CD14-positive monocyte (primary cell): ENCODE measurements at regions not wholly inside any gene's neighbourhood (a gene's known extent, or its start where the extent isn't known, plus 50 kb on each side); places are given as distances from the start of the nearest gene placed in this dataset.

Experiments used
- DNase-seq, 3 donors: peaks; one replicate each; pipeline ENCODE4 v3.0.0-alpha.2; 2011 to 2022
- H2AFZ ChIP-seq: 2 replicates; pipeline ENCODE4 v1.6.0; 2012; ENCODE audit warnings: mild to moderate bottlenecking, low read depth, low read length, inconsistent platforms; ENCODE audit not compliant: insufficient read depth, poor library complexity, severe bottlenecking
- H3K27ac ChIP-seq, 2 donors: 1 replicate in 1 of 2; 2 replicates in 1 of 2; pipeline ENCODE4 v1.5.1; 2012 to 2013; ENCODE audit warnings: low read length in 2 of 2, control low read depth in 1 of 2, inconsistent platforms in 1 of 2, low read depth in 1 of 2, mild to moderate bottlenecking in 1 of 2
- H3K27me3 ChIP-seq, 2 donors: one replicate each; pipeline versions ENCODE4 v1.6.0 to v1.6.1; 2011 to 2013; ENCODE audit warnings: low read length in 2 of 2; ENCODE audit not compliant: control insufficient read depth in 2 of 2, insufficient read depth in 2 of 2
- H3K36me3 ChIP-seq, 2 donors: replicated peaks in 1 of 2; 1 replicate in 1 of 2; 2 replicates in 1 of 2; pipeline versions ENCODE4 v1.5.1 to v1.6.1; 2012 to 2013; ENCODE audit warnings: low read length in 2 of 2, control low read depth in 1 of 2, inconsistent platforms in 1 of 2, mild to moderate bottlenecking in 1 of 2; ENCODE audit not compliant: insufficient read depth in 2 of 2, control insufficient read depth in 1 of 2
- H3K4me1 ChIP-seq, 2 donors: 1 replicate in 1 of 2; 2 replicates in 1 of 2; pipeline versions ENCODE4 v1.5.1 to v1.6.1; 2012 to 2013; ENCODE audit warnings: low read length in 2 of 2, control low read depth in 1 of 2, inconsistent platforms in 1 of 2, mild to moderate bottlenecking in 1 of 2, moderate library complexity in 1 of 2; ENCODE audit not compliant: insufficient read depth in 2 of 2, control insufficient read depth in 1 of 2
- H3K4me2 ChIP-seq: replicated peaks from 2 replicates; pipeline ENCODE3; 2012; ENCODE audit warnings: low read length, moderate library complexity, mild to moderate bottlenecking; ENCODE audit not compliant: poor library complexity, severe bottlenecking; ENCODE audit errors: extremely low read depth
- H3K4me3 ChIP-seq, 3 experiments: fragments of 200-600 bp in 1 of 3; sonication (generic) in 1 of 3; replicated peaks in 1 of 3; 1 replicate in 2 of 3; 2 replicates in 1 of 3; pipeline ENCODE4 v1.5.1; 2011 to 2013; ENCODE audit warnings: low read length in 3 of 3, mild to moderate bottlenecking in 3 of 3, control low read depth in 2 of 3, low read depth in 2 of 3, inconsistent platforms in 1 of 3, moderate library complexity in 1 of 3
- H3K79me2 ChIP-seq: 2 replicates; pipeline ENCODE4 v1.6.0; 2012; ENCODE audit warnings: mild to moderate bottlenecking, control low read depth, inconsistent platforms, low read length, moderate library complexity; ENCODE audit not compliant: insufficient read depth
- H3K9ac ChIP-seq: 2 replicates; pipeline ENCODE4 v1.6.0; 2017; ENCODE audit warnings: low read length, mild to moderate bottlenecking; ENCODE audit not compliant: insufficient read depth, poor library complexity, severe bottlenecking
- H3K9me3 ChIP-seq, 2 donors: replicated peaks in 1 of 2; 1 replicate in 1 of 2; 2 replicates in 1 of 2; pipeline versions ENCODE4 v1.5.1 to v1.6.1; 2012 to 2013; ENCODE audit warnings: low read length in 2 of 2, control low read depth in 1 of 2; ENCODE audit not compliant: control insufficient read depth in 1 of 2, insufficient read depth in 1 of 2
- H4K20me1 ChIP-seq: 2 replicates; pipeline ENCODE4 v1.6.0; 2012; ENCODE audit warnings: mild to moderate bottlenecking, low read length, control low read depth, moderate library complexity; ENCODE audit not compliant: insufficient read depth
- H3K27ac Mint-ChIP-seq, 7 donors: one replicate each; pipeline ENCODE4 v1.8.0; 2020; ENCODE audit warnings: mild to moderate bottlenecking in 7 of 7, mixed read lengths in 7 of 7, moderate library complexity in 6 of 7, inconsistent platforms in 2 of 7
- H3K27me3 Mint-ChIP-seq, 3 donors: one replicate each; pipeline ENCODE4 v1.8.0; 2021 to 2022; ENCODE audit warnings: low read depth in 3 of 3, mild to moderate bottlenecking in 3 of 3, mixed read lengths in 3 of 3, moderate library complexity in 3 of 3, inconsistent platforms in 1 of 3
- H3K36me3 Mint-ChIP-seq, 2 donors: one replicate each; pipeline ENCODE4 v1.8.0; 2020; ENCODE audit warnings: mixed read lengths in 2 of 2, inconsistent platforms in 1 of 2, mild to moderate bottlenecking in 1 of 2
- H3K4me1 Mint-ChIP-seq: one replicate; pipeline ENCODE4 v1.8.0; 2020; ENCODE audit warnings: mild to moderate bottlenecking, mixed read lengths
- H3K4me3 Mint-ChIP-seq, 2 donors: one replicate each; pipeline ENCODE4 v1.8.0; 2020; ENCODE audit warnings: mild to moderate bottlenecking in 2 of 2, mixed read lengths in 2 of 2, moderate library complexity in 1 of 2
- H3K9me3 Mint-ChIP-seq, 7 donors: one replicate each; pipeline ENCODE4 v1.8.0; 2020 to 2022; ENCODE audit warnings: mixed read lengths in 7 of 7, mild to moderate bottlenecking in 6 of 7, moderate library complexity in 6 of 7, inconsistent platforms in 2 of 7
- WGBS: methylation state at CpG from one replicate; pipeline ENCODE4 v1.1.5; 2013; ENCODE audit warnings: missing lambda C conversion rate; ENCODE audit not compliant: insufficient coverage; 5-methylcytosine and 5-hydroxymethylcytosine counted together
- intact Hi-C, 2 donors: fragments of 100-400 bp; cut with micrococcal nuclease; formaldehyde crosslinking; loops; one replicate each; pipeline versions ENCODE4 v1.15.0 to v1.15.1; 2023
- TF ChIP-seq, protein P1 (sequence below): fragments of 200-600 bp; IDR thresholded peaks from one replicate; pipeline ENCODE4 v1.8.0; 2022; ENCODE audit warnings: antibody characterized with exemption, mild to moderate bottlenecking

DNA sequence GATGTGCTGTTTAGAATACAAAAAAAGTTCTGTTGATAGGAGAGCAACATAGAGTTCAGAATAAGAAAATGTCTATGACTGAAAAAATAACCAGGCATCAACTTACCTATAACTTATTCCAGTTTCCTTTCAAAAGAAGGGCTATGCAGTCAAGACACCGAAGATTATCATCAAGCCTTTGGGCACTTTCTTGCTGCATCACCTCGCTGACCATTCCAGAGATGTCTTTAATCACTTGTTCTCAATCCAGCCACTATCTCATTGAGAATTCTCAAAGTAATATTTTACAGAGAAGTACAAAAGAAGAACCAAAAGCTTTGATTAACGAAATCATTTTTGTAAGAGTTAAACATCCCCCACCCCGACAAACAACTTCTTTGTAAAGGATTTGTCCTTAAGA is 198.3 kb upstream of the P2RY1 start:
- intact Hi-C loops = no loop called here
- peaks cover 0 to 2% (median 2%) of the 10 kb centered on the region in 3 donors for H3K27me3 Mint-ChIP-seq
- Histone ChIP-seq H2AFZ (no peak overlapping the region), H3K27ac (no peak overlapping the region), H3K4me2 (no peak overlapping the region), H3K9me3 (no peaks in the 10 kb centered on the region), H3K4me1 (no peaks in the 10 kb centered on the region), H3K36me3 (no peaks in the 10 kb centered on the region), H3K4me3 (no peak overlapping the region), H3K27me3 (no peaks in the 10 kb centered on the region), H4K20me1 (no peaks in the 10 kb centered on the region), H3K9ac (no peak overlapping the region), H3K79me2 (no peaks in the 10 kb centered on the region)
- no CpG with 5 or more reads among the region's 4 CpGs for WGBS
- no peaks in the 10 kb centered on the region for H3K4me1 Mint-ChIP-seq
- TF ChIP-seq, protein P1, sequence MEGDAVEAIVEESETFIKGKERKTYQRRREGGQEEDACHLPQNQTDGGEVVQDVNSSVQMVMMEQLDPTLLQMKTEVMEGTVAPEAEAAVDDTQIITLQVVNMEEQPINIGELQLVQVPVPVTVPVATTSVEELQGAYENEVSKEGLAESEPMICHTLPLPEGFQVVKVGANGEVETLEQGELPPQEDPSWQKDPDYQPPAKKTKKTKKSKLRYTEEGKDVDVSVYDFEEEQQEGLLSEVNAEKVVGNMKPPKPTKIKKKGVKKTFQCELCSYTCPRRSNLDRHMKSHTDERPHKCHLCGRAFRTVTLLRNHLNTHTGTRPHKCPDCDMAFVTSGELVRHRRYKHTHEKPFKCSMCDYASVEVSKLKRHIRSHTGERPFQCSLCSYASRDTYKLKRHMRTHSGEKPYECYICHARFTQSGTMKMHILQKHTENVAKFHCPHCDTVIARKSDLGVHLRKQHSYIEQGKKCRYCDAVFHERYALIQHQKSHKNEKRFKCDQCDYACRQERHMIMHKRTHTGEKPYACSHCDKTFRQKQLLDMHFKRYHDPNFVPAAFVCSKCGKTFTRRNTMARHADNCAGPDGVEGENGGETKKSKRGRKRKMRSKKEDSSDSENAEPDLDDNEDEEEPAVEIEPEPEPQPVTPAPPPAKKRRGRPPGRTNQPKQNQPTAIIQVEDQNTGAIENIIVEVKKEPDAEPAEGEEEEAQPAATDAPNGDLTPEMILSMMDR = no peak
- no peak for DNase-seq
- no peak overlapping the region for H3K27ac Mint-ChIP-seq
- H3K36me3 Mint-ChIP-seq = no peaks in the 10 kb centered on the region
- H3K4me3 Mint-ChIP-seq = no peak overlapping the region
- peaks cover 0 to 2% (median 0%) of the 10 kb centered on the region in 7 donors for H3K9me3 Mint-ChIP-seq

DNA sequence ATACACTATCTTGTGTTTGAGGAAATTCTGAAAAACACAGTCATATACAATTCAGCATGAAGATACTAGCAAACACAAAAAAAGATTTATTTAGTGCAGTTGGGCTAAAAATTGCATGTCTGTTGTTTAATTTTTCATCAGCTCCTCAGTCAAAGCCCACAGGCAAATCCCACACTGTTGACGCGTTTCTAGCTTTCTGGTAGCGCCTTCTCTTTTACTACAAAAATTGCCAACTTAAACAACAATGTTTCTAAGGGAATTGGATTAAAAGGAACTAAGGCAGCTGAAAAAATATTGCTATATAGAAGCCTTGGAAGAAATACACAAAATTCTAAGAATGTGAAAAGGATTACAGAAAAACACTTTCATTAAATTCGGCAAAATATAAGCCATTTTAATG is 196.7 kb upstream of the P2RY1 start:
- no peaks in the 10 kb centered on the region for H4K20me1 ChIP-seq
- Mint-ChIP-seq H3K4me1 (no peaks in the 10 kb centered on the region), H3K27ac (no peak overlapping the region), H3K27me3 (peaks cover 0 to 2% (median 2%) of the 10 kb centered on the region in 3 donors), H3K9me3 (peaks cover 0 to 2% (median 0%) of the 10 kb centered on the region in 7 donors), H3K36me3 (no peaks in the 10 kb centered on the region), H3K4me3 (no peak overlapping the region)
- no peaks in the 10 kb centered on the region for H3K27me3 ChIP-seq
- H3K36me3 ChIP-seq = no peaks in the 10 kb centered on the region
- H3K9ac ChIP-seq = no peak overlapping the region
- TF ChIP-seq, protein P1 = no peak
- no CpG with 5 or more reads among the region's 4 CpGs for WGBS
- no peak overlapping the region for H3K4me2 ChIP-seq
- H3K27ac ChIP-seq = no peak overlapping the region
- H3K4me1 ChIP-seq = no peaks in the 10 kb centered on the region
- H3K4me3 ChIP-seq = no peak overlapping the region
- no peaks in the 10 kb centered on the region for H3K79me2 ChIP-seq
- no peak for DNase-seq
- H3K9me3 ChIP-seq = no peaks in the 10 kb centered on the region
- no peak overlapping the region for H2AFZ ChIP-seq
- intact Hi-C loops = no loop called here
